Stimulated activated naive B cell treated with anti-CD40 and anti-IgM and Interleukin-4, amounts not matched to agents 10 μg/mL and 1 μg/mL and 100 μg/mL, for 72 hours (primary cell): ENCODE measurements at regions not wholly inside any gene's neighbourhood (a gene's known extent, or its start where the extent isn't known, plus 50 kb on each side); places are given as distances from the start of the nearest gene placed in this dataset.
A peak's percentile ranks its signal among the peaks of the same experiment; 100 is the strongest.

Experiments used
- ATAC-seq, 2 donors: fragments of 150-1000 bp; cut with Tn5 transposase; replicated peaks; 2 replicates each; pipeline ENCODE4 v1.10.0; 2021; ENCODE audit warnings: moderate library complexity in 1 of 2
- DNase-seq: peaks from one replicate; pipeline ENCODE4 v3.0.0; 2021
- H3K27ac Mint-ChIP-seq: one replicate; pipeline ENCODE4 v1.8.0; 2022; ENCODE audit warnings: mild to moderate bottlenecking, mixed read lengths
- H3K27me3 Mint-ChIP-seq, 2 donors: one replicate each; pipeline ENCODE4 v1.8.0; 2022; ENCODE audit warnings: mixed read lengths in 2 of 2
- H3K36me3 Mint-ChIP-seq, 2 donors: one replicate each; pipeline ENCODE4 v1.8.0; 2022; ENCODE audit warnings: mixed read lengths in 2 of 2, mild to moderate bottlenecking in 1 of 2
- H3K4me1 Mint-ChIP-seq, 2 donors: one replicate each; pipeline ENCODE4 v1.8.0; 2022; ENCODE audit warnings: mixed read lengths in 2 of 2, mild to moderate bottlenecking in 1 of 2
- H3K4me3 Mint-ChIP-seq, 2 donors: one replicate each; pipeline ENCODE4 v1.8.0; 2022; ENCODE audit warnings: mild to moderate bottlenecking in 2 of 2, mixed read lengths in 2 of 2, moderate library complexity in 1 of 2
- H3K9me3 Mint-ChIP-seq, 2 donors: one replicate each; pipeline ENCODE4 v1.8.0; 2022; ENCODE audit warnings: mixed read lengths in 2 of 2, mild to moderate bottlenecking in 1 of 2

- ATAC-seq (no peak), DNase-seq (no peak)
- Mint-ChIP-seq H3K27me3 (peaks cover 11 to 12% of the 10 kb centered on the region in 2 donors), H3K36me3 (no peaks in the 10 kb centered on the region), H3K4me3 (no peak overlapping the region), H3K9me3 (peaks cover 5 to 7% of the 10 kb centered on the region in 2 donors), H3K4me1 (no peaks in the 10 kb centered on the region), H3K27ac (no peak overlapping the region)
Measured at GRCh38 chr10:6909905-6910560, 330.0 kb upstream of the PRKCQ start.

- DNase-seq: no peak
- peaks cover 11 to 12% of the 10 kb centered on the region in 2 donors for H3K27me3 Mint-ChIP-seq
- no peak overlapping the region for H3K27ac Mint-ChIP-seq
- no peaks in the 10 kb centered on the region for H3K36me3 Mint-ChIP-seq
- peaks cover 5 to 7% of the 10 kb centered on the region in 2 donors for H3K9me3 Mint-ChIP-seq
- ATAC-seq: no peak
- no peak overlapping the region for H3K4me3 Mint-ChIP-seq
- no peaks in the 10 kb centered on the region for H3K4me1 Mint-ChIP-seq
Measured at GRCh38 chr10:6907877-6908530, 327.9 kb upstream of the PRKCQ start.

GRCh38 chr10:6894405-6894804, 314.3 kb upstream of the PRKCQ start:
- Mint-ChIP-seq H3K9me3 (no peaks in the 10 kb centered on the region), H3K4me3 (no peak overlapping the region), H3K4me1 (no peaks in the 10 kb centered on the region), H3K36me3 (no peaks in the 10 kb centered on the region), H3K27ac (no peak overlapping the region), H3K27me3 (peaks cover 0 to 11% of the 10 kb centered on the region in 2 donors)
- DNase-seq: no peak
- no peak for ATAC-seq

- Mint-ChIP-seq H3K27me3 (peaks cover 0 to 11% of the 10 kb centered on the region in 2 donors), H3K4me3 (no peak overlapping the region), H3K4me1 (no peaks in the 10 kb centered on the region), H3K27ac (no peak overlapping the region), H3K9me3 (no peaks in the 10 kb centered on the region), H3K36me3 (no peaks in the 10 kb centered on the region)
- DNase-seq: no peak
- ATAC-seq: no peak
Measured at GRCh38 chr10:6892864-6893263, 312.8 kb upstream of the PRKCQ start.

GRCh38 chr10:6891924-6892323, 311.8 kb upstream of the PRKCQ start:
- Mint-ChIP-seq H3K27me3 (peaks cover 0 to 11% of the 10 kb centered on the region in 2 donors), H3K4me1 (no peaks in the 10 kb centered on the region), H3K4me3 (no peak overlapping the region), H3K36me3 (no peaks in the 10 kb centered on the region), H3K9me3 (no peaks in the 10 kb centered on the region), H3K27ac (no peak overlapping the region)
- DNase-seq (no peak), ATAC-seq (no peak)

- Mint-ChIP-seq H3K27ac (no peak overlapping the region), H3K9me3 (no peaks in the 10 kb centered on the region), H3K27me3 (peaks cover 0 to 11% of the 10 kb centered on the region in 2 donors), H3K4me1 (peaks cover 6 to 8% of the 10 kb centered on the region in 2 donors), H3K36me3 (no peaks in the 10 kb centered on the region), H3K4me3 (no peak overlapping the region)
- no peak for ATAC-seq
- DNase-seq: no peak
Measured at GRCh38 chr10:6889718-6890117, 309.6 kb upstream of the PRKCQ start.

GRCh38 chr10:6888434-6888833, 308.4 kb upstream of the PRKCQ start:
- H3K9me3 Mint-ChIP-seq: no peaks in the 10 kb centered on the region
- DNase-seq: no peak
- H3K4me1 Mint-ChIP-seq: peaks cover 9 to 14% of the 10 kb centered on the region in 2 donors
- no peak for ATAC-seq
- no peaks in the 10 kb centered on the region for H3K27me3 Mint-ChIP-seq
- H3K4me3 Mint-ChIP-seq: no peak overlapping the region
- no peaks in the 10 kb centered on the region for H3K36me3 Mint-ChIP-seq
- no peak overlapping the region for H3K27ac Mint-ChIP-seq

- DNase-seq: no peak
- Mint-ChIP-seq H3K4me1 (peaks cover 9 to 14% of the 10 kb centered on the region in 2 donors), H3K4me3 (no peak overlapping the region), H3K9me3 (no peaks in the 10 kb centered on the region), H3K36me3 (no peaks in the 10 kb centered on the region), H3K27me3 (no peaks in the 10 kb centered on the region), H3K27ac (no peak overlapping the region)
- no peak for ATAC-seq
Measured at GRCh38 chr10:6885284-6885683, 305.2 kb upstream of the PRKCQ start.

- Mint-ChIP-seq H3K4me3 (no peak overlapping the region), H3K36me3 (no peaks in the 10 kb centered on the region), H3K4me1 (peaks cover 9 to 14% of the 10 kb centered on the region in 2 donors), H3K27ac (no peak overlapping the region), H3K9me3 (no peaks in the 10 kb centered on the region), H3K27me3 (peaks cover 0 to 6% of the 10 kb centered on the region in 2 donors)
- no peak for DNase-seq
- no peak for ATAC-seq
Measured at GRCh38 chr10:6881987-6882386, 301.9 kb upstream of the PRKCQ start.

- no peaks in the 10 kb centered on the region for H3K36me3 Mint-ChIP-seq
- H3K27ac Mint-ChIP-seq: no peak overlapping the region
- DNase-seq: no peak
- peak; percentile 39 to 45 for ATAC-seq
- H3K9me3 Mint-ChIP-seq: no peaks in the 10 kb centered on the region
- no peak overlapping the region for H3K4me3 Mint-ChIP-seq
- no peaks in the 10 kb centered on the region for H3K4me1 Mint-ChIP-seq
- peaks cover 12 to 17% of the 10 kb centered on the region in 2 donors for H3K27me3 Mint-ChIP-seq
Measured at GRCh38 chr10:6877722-6878392, 297.8 kb upstream of the PRKCQ start.

- ATAC-seq: no peak
Measured at GRCh38 chr10:6877336-6877721, 297.3 kb upstream of the PRKCQ start.

GRCh38 chr10:6875269-6875865, 295.3 kb upstream of the PRKCQ start:
- H3K27me3 Mint-ChIP-seq: peaks cover 12 to 21% of the 10 kb centered on the region in 2 donors
- no peak overlapping the region for H3K4me3 Mint-ChIP-seq
- ATAC-seq: no peak
- H3K4me1 Mint-ChIP-seq: no peaks in the 10 kb centered on the region
- H3K9me3 Mint-ChIP-seq: no peaks in the 10 kb centered on the region
- no peak overlapping the region for H3K27ac Mint-ChIP-seq
- DNase-seq: no peak
- H3K36me3 Mint-ChIP-seq: no peaks in the 10 kb centered on the region

More at GRCh38 chr10:6877336-6877721, 297.3 kb upstream of the PRKCQ start:
- H3K4me3 Mint-ChIP-seq: no peak overlapping the region
- DNase-seq: no peak
- H3K36me3 Mint-ChIP-seq: no peaks in the 10 kb centered on the region
- no peaks in the 10 kb centered on the region for H3K4me1 Mint-ChIP-seq
- no peaks in the 10 kb centered on the region for H3K9me3 Mint-ChIP-seq
- H3K27me3 Mint-ChIP-seq: peaks cover 12 to 17% of the 10 kb centered on the region in 2 donors
- H3K27ac Mint-ChIP-seq: no peak overlapping the region

GRCh38 chr10:6871128-6871527, 291.1 kb upstream of the PRKCQ start:
- no peak overlapping the region for H3K4me3 Mint-ChIP-seq
- peaks cover 11 to 14% of the 10 kb centered on the region in 2 donors for H3K27me3 Mint-ChIP-seq
- H3K27ac Mint-ChIP-seq: no peak overlapping the region
- H3K36me3 Mint-ChIP-seq: no peaks in the 10 kb centered on the region
- H3K9me3 Mint-ChIP-seq: peaks cover 0 to 4% of the 10 kb centered on the region in 2 donors
- ATAC-seq (no peak), DNase-seq (no peak)
- no peaks in the 10 kb centered on the region for H3K4me1 Mint-ChIP-seq

- Mint-ChIP-seq H3K27ac (no peak overlapping the region), H3K9me3 (peaks cover 0 to 4% of the 10 kb centered on the region in 2 donors), H3K27me3 (peaks cover 13 to 21% of the 10 kb centered on the region in 2 donors), H3K4me3 (no peak overlapping the region), H3K36me3 (no peaks in the 10 kb centered on the region), H3K4me1 (peaks cover 0 to 1% of the 10 kb centered on the region in 2 donors)
- no peak for ATAC-seq
- no peak for DNase-seq
Measured at GRCh38 chr10:6868036-6868725, 288.1 kb upstream of the PRKCQ start.
